IPS DF 19.7 (cell line): ENCODE measurements at regions not wholly inside any gene's neighbourhood (a gene's known extent, or its start where the extent isn't known, plus 50 kb on each side); places are given as distances from the start of the nearest gene placed in this dataset.

Source experiments
- DNase-seq: peaks from one replicate; pipeline ENCODE4 v3.0.0-alpha.2; 2013; ENCODE audit warnings: low read depth, low spot score

- no peak for DNase-seq
Measured at GRCh38 chr9:81119591-81119990, 569.8 kb downstream of the TLE1 start.

DNA sequence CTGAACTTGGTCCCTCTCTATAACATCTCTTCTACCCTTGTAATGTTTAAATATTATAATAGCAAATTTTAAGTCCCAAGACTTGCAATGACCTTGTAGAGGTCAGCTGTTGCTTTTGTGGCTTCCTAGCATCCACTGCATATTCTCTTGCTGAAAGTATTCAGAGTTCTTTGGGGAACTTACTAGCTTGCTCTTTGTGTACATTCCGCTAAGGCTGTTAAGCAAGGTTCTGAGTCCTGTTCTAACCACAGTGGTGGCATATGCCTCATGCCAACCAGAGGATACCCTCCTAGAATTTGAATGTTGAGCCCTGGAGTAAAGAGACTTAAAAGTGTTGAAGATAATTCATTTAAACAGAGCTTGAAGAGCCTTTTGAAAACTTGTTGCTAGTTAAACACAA, 570.9 kb downstream of the TLE1 start:
- no peak for DNase-seq

DNA sequence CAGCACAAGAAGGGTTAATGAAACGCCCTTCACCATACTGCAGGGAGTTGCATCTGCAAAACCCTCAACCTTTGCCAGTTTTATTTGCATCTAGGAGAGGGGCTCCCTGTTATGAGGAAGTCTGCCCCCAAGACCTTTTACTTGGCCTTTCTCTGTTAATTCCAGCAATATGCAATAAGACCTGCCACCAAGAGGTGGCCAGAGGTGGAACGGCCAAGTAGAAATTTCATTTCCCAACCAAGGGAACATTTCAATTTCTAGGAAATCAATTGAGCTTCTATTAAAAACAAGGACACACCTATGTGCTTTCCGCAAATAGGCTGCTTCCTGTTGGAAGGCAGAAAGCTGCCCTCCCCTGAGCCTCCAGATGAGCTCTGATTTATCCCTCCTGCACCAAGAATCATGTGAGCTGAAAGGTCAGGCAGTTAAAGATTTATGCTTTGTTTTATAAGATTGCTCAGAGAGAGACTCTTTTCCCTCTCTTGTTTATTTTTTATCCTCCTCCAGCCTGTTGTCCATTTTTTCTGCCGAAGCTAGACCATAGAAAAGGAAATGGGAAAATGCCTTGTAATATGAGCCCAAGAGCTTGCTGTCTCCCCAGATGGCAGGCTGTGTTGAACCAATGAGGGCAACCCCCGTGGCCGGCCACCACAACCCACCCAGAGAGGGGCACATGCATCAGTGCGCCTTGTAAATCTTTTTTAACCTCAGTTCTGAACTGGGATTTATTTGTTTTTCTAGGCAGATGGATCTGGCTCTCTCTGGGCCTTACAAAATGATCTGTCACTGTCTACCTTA, 572.8 kb downstream of the TLE1 start:
- no peak for DNase-seq

DNA sequence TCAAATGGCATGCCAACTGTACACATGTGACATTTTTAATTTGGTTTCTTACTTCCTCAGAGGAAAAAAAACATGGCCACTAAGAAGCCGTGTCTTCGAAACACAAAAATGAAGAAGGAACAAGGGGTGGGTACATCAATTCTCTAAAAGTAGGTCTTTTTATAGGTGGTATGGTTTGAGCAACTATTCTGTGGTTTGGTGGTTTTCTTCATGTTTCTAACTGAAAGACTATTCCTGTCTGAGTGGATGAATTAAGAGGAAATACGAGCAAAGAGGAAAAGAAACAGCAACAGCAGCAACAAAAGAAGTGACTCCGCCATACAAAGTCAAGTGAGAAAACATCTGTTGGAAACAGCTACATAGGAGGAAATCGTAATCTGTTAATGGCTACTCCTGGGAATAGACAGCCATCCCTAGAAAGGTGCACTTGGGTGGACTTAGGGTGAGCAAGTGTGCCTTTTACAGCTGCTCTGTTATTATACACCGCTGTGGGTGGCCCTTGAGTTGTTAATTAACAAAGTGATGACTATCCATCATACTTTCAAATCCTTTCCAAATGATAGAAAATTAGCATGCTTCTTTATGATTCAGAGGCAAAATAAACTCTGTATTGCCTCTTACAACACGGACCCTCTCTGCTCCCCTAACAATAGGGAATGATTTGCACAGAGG, 575.8 kb downstream of the TLE1 start:
- no peak for DNase-seq

DNA sequence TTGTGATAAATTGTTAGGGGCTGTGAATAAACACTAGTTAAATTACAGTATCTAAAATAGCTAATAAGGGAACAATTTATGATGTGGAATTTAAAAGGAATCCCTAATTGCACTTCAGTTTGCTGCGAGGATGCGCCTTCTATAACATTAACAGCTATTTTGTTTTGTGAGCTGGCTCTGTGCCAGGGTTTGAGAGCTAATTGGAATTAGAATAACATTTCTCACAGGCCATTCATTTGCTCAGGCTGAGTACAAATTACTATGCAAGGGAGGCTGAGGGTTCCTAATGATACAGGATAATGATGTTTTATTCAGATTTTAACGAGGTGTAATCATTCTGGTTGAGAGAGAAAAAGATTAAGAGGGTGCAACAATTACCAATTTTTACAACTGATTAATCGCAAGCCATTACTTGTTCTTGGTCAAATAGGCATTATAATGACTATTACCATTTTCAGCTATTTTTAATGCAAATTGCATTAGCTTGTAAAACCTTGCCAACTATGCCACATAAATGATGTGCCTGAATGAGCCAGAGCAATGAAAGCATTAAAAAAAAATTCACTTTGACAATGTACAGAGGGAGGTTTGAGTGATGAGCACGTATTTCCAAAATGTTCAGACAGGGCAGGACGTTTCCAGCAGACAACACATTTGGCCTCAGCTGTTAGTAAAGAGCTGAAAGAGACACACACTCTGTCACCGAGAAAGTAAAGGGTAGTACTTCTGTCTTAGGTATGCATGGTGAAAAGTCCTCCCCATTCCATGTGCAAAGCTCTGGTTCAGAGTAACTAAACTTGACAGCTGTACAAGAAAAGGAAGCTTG, 576.5 kb downstream of the TLE1 start:
- no peak for DNase-seq

- no peak for DNase-seq
Measured at GRCh38 chr9:81108821-81109220, 580.5 kb downstream of the TLE1 start.

DNA sequence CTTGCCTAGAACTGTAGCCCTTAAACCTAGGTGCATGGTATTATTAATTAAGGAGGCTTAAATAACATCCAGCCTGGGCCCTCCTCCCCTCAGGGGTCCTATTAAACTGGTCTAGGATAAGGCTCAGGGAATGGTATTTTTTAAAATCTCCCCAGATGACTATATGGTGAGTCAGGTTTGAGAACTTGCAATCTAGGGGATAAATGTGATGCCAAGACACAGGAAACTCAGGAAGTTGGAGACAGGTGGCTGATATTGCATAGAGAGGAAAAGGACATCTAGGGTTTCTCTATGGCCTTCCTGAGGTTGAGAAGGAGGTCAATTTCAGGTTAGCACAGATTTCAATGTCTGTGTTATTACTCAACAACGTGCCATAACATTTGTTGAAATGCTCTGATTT, 581.0 kb downstream of the TLE1 start:
- DNase-seq = no peak

DNA sequence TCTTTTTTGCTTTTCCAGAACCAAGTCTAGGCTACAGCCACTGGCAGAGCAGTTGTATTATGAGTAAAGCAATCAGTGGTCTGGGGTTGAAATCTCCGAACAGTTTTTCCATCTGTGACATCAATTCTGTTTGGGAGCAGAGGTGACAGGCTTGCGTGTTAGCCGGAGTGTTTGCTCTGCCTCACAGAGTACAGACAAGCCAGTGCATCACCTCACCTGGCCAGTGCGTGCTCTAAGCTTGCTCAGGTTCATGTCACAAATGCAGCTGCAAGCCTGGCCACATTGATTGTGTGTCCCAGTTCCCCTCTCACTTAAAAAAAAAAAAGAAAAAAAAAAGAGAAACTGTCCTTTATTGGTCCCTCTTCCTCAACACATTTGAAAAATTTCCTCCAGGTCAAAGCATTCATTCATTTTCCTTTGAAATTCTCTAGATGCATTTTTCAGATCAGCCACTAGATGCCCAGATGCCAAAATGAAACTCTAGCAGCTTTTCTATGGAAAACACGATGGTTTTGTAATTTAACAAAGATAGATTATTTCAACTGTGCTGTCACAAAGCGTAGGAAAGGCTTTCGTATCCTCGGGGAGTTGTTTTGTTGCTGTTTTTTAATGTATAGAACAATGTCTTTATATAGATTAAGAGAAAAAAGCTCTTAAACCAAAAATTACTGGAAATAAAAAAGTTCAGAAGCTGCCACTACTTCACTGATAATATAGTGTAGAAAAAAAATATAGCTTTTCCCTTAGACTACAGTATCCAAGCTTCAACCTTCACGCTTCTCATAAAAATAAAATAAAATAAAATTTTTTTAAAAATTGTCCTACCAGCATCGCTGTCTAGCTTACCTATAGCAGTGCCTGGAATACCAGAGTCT, 585.5 kb downstream of the TLE1 start:
- no peak for DNase-seq

DNA sequence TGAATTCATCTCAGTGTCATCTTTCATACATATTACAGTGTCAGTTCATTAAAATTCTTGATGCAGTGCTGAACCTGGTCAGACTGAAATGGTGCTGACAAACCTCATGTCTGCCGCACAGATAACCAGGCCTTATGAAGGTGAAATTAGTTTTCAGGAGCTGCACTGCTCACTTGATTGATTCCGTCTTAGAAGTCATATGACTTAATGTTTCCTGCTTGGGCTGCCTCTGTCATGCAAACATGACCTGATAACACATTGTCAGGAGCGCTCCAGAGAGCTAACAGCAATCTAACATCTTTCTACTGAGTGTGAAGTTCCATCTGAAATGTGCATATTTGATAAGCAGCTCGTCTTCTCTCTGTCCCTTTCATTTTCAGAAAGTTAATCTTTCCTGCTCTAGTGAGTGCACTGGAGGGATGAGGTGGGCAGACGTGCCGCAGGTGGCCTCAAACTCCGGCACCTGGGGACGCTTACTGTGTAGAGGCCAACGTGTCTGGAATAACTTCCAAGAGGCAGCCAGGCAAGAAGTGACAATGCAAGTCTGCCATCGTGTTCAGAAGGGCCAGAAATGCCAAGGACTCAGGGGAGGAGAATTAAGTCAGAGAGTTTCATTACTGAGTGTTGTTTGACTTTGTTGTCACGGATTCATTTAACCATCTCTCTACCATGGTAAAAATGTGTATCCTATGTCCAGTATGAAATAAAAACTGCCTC, 592.1 kb downstream of the TLE1 start:
- no peak for DNase-seq

- DNase-seq = no peak
Measured at GRCh38 chr9:81096625-81097024, 592.7 kb downstream of the TLE1 start.

DNA sequence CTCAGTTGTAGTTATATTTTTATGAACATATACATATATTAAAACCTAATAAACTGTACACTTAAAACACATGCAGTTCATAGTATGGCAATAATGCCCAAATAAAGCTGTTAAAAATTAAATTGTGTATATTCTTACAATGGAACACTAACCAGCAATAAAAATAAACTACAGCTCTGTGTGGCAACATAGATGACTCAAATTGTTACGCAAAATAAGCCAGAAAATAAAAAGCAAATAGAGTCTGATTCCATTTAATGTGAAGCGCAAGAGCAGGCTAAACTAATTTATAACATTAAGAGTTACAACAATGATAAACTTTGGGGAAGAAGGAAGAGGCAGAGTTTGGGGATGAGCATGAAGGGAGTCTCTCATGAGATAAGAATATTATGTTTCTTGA, 597.3 kb downstream of the TLE1 start:
- DNase-seq = no peak

- DNase-seq = no peak
Measured at GRCh38 chr9:81088341-81088740, 601.0 kb downstream of the TLE1 start.

- no peak for DNase-seq
Measured at GRCh38 chr9:81086416-81086815, 602.9 kb downstream of the TLE1 start.

DNA sequence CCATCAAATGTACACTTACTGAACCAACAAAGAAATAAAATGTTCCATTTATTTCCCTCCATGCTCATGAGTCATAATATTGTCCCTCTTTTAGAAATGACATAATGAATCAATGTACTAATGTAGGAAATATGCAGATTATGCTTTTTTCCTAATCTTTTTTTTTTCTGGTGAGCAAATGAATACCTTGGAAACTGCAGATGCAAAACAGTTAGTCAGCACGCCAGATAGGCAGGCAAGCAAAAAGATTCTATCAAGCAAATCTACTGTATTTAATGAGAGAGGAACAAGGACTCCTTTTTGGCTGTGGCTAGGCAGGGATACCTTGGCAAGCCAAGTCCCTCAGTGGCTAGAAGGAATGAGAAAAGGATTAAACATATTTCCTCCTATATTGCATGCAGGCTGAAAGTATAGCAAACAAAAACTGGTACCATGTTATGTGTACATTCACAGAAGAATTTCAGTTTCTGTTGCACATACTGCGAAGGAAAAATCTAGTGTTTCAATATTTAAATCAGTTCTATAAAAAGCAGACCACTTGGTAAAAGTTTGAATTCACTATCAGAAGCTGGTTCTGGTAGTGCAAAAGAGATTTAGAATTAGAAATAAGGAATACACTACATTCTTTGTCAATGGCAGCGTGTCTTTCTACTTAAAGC, 605.4 kb downstream of the TLE1 start:
- DNase-seq = no peak

GRCh38 chr9:81083067-81083466, 606.3 kb downstream of the TLE1 start:
- peak; percentile 33 for DNase-seq

DNA sequence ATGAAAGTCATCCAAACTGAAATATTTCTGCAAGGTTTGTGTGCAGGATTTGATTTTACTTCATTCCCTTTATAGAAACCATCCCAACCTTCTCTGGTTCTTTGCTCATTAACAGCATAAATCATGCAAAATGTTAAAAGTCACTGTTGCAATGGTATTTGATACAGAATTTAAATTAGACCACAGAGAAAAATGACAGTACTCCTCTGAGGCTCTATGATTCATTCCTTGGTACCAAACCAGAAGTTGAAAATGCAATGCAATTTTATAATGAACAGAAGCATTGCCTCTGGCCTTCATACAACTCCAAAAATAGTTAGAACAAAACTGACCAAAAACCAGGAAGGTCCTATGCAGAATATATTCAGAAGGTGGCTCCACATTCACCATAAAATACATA, 607.1 kb downstream of the TLE1 start:
- DNase-seq = no peak

DNA sequence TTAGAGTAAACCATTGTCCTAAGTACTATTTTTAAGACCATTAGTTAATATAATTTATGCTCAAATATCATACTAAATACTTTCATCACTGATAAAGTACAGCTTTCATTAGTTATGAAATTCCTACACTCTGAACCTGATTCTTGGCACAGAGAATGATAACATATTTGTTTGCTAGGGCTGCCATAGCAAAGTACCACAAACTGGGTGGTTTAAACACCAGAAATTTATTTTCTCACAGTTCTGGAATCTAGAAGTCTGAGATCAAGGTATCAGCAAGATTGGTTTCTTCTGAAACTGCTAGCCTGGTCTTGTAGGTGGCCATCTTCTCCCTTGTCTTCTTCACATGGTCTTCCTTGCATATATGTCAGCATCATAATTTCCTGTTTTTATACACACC, 608.4 kb downstream of the TLE1 start:
- no peak for DNase-seq

- DNase-seq = no peak
Measured at GRCh38 chr9:81080185-81080584, 609.2 kb downstream of the TLE1 start.

GRCh38 chr9:81079055-81079454, 610.3 kb downstream of the TLE1 start:
- no peak for DNase-seq

DNA sequence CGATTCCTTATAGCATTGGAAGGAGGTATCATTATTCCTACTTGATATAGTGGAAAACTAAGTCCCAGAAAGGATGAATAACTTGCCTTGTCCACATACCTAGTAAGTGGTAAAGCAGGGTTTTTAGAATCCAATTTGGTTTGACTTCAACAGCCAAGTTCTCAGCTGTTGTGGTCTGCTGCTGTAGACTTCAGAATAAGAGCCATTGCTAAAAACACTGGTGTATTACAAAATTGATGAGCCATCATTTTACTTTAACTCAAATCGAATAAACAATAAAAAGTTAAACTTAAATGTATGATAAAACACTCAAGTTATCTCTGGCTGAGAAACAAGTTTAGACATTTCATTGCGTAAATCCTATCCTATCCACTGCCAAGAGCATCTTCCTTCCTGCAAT, 610.8 kb downstream of the TLE1 start:
- no peak for DNase-seq
